ENCODE measurements at regions not wholly inside any gene's neighbourhood (a gene's known extent, or its start where the extent isn't known, plus 50 kb on each side); places are given as distances from the start of the nearest gene placed in this dataset.
A peak's percentile ranks its signal among the peaks of the same experiment; 100 is the strongest.

- TF ChIP-seq PHB (CRISPR knock-in tag; IDR thresholded peaks at IDR 0.05): no peak
- TF ChIP-seq ZNF785 (CRISPR knock-in tag; IDR thresholded peaks at IDR 0.05): no peak
These were observed 189.3 kb upstream of the STK17B start (continued) for GRCh38 chr2:196360650-196361049.

GRCh38 chr2:196361606-196362326 is 190.4 kb upstream of the STK17B start:
- in situ Hi-C loops (cut with MboI): no loop called here
- intact Hi-C loops (cut with micrococcal nuclease): no loop called here
- no peak for TF ChIP-seq LARP7 (IDR thresholded peaks at IDR 0.05)
- TF ChIP-seq RCOR1 (IDR thresholded peaks at IDR 0.05; ENCODE audit: borderline replicate concordance in 1 of 2, low read depth in 2 of 2, low read length in 2 of 2): peak in 1 of 2 experiments; percentile 37; a peak in 1 of 4 replicates
- TF ChIP-seq ESRRA (IDR thresholded peaks at IDR 0.05; ENCODE audit: borderline replicate concordance, low read depth): no peak
- peak; percentile 64 for TF ChIP-seq MEIS2 (IDR thresholded peaks at IDR 0.05; ENCODE audit: partially characterized antibody)
- peak; percentile 36; the same call in 1 of the 2 replicates for TF ChIP-seq PKNOX1 (IDR thresholded peaks at IDR 0.05)
- 0 out of 2 replicates have a peak, but pooled peaks have one; percentile 15 for TF ChIP-seq ARID1B (IDR thresholded peaks at IDR 0.05)
- TF ChIP-seq CTBP1 (IDR thresholded peaks at IDR 0.05; ENCODE audit: borderline replicate concordance): peak; percentile 77
- POLR2A ChIA-PET: interaction anchor here (0.6 kb wide), 1 partner anchor 85 kb away, joined by 3 read pairs; no protein-coding TSS in a partner anchor
- Histone ChIP-seq H3K4me2 (ENCODE audit: insufficient read depth, low read length) (no peak overlapping the region), H3K9ac (ENCODE audit: insufficient read depth in 1 of 2, low read depth in 2 of 2, low read length in 2 of 2) (no peak overlapping the region; a peak in 1 of 4 replicates), H3K79me2 (ENCODE audit: control insufficient read depth, insufficient read depth, low read length) (no peaks in the 10 kb centered on the region), H3K9me1 (ENCODE audit: control insufficient read depth, insufficient read depth, low read length) (no peaks in the 10 kb centered on the region), H3K4me1 (replicated peaks in 1 of 2; ENCODE audit: control insufficient read depth in 2 of 2, insufficient read depth in 2 of 2, low read length in 2 of 2) (peaks cover 0 to 5% of the 10 kb centered on the region in 2 experiments; a peak in 1 of 5 replicates), H2AFZ (ENCODE audit: low read depth, low read length) (0 out of 2 replicates have a peak overlapping the region, but pooled peaks have one; percentile 24), H3K4me3 (peak overlapping the region; percentile 7; the same call in 1 of the 2 replicates), H4K20me1 (replicated peaks; ENCODE audit: control insufficient read depth, insufficient read depth, low read length) (no peaks in the 10 kb centered on the region), H3K9me3 (replicated peaks; ENCODE audit: control insufficient read depth, insufficient read depth, low read depth, low read length) (no peaks in the 10 kb centered on the region), H3K36me3 (ENCODE audit: control insufficient read depth, insufficient read depth, low read length) (no peaks in the 10 kb centered on the region), H3K27ac (ENCODE audit: extremely low read depth, low read depth, low read length) (no peak overlapping the region), H3K27me3 (ENCODE audit: control insufficient read depth in 2 of 2, insufficient read depth in 2 of 2, low read length in 2 of 2) (no peaks in the 10 kb centered on the region)
- BruUV-seq (replicated peaks): TSS peak; percentile 50
- CTCF ChIA-PET (ENCODE audit: low intra/inter-chr PET ratio): no interaction called here
- peak in 2 of 4 experiments; percentile 12 to 25 for DNase-seq (ENCODE audit: extremely low read depth in 1 of 4, low spot score in 3 of 4)
- FAIRE-seq: peak; percentile 6
- peak; percentile 73 for ATAC-seq
- 20% methylated on average over 4 of the region's 7 CpGs for WGBS (ENCODE audit: insufficient coverage, low coverage, missing lambda C conversion rate)
